ENCODE measurements at regions not wholly inside any gene's neighbourhood (a gene's known extent, or its start where the extent isn't known, plus 50 kb on each side); places are given as distances from the start of the nearest gene placed in this dataset.

DNA sequence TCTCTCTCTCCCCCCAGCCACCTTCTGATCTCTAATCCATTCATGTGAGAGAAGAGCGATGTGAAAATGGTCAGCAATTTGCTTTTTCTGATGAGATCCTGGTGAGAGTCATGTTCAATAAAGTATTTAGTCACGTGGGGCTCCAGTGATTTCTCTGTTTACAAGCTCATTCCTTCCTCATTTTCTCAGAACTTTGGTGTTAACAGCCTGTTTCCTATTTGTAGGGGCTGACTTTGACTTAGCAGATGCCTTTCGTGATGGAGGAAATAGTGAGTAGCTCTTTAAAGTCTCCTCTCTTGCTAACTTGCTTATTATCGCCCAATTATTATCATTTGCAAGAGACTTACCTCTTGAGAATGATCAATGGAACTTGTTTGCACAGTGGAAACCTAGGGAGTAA is 72.6 kb upstream of the CD99 start:
- H3K36me3 ChIP-seq (ENCODE audit: control insufficient read depth, insufficient read depth, low read length) = no peaks in the 10 kb centered on the region
- no peak overlapping the region for H3K4me3 ChIP-seq (ENCODE audit: low read depth, low read length)
- H3K27me3 ChIP-seq (ENCODE audit: control insufficient read depth, insufficient read depth, low read length) = no peaks in the 10 kb centered on the region
- TF ChIP-seq, protein P1, sequence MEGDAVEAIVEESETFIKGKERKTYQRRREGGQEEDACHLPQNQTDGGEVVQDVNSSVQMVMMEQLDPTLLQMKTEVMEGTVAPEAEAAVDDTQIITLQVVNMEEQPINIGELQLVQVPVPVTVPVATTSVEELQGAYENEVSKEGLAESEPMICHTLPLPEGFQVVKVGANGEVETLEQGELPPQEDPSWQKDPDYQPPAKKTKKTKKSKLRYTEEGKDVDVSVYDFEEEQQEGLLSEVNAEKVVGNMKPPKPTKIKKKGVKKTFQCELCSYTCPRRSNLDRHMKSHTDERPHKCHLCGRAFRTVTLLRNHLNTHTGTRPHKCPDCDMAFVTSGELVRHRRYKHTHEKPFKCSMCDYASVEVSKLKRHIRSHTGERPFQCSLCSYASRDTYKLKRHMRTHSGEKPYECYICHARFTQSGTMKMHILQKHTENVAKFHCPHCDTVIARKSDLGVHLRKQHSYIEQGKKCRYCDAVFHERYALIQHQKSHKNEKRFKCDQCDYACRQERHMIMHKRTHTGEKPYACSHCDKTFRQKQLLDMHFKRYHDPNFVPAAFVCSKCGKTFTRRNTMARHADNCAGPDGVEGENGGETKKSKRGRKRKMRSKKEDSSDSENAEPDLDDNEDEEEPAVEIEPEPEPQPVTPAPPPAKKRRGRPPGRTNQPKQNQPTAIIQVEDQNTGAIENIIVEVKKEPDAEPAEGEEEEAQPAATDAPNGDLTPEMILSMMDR (IDR thresholded peaks at IDR 0.05; ENCODE audit: insufficient read depth, low read length, poor library complexity, severe bottlenecking) = no peak
- no peak for DNase-seq (ENCODE audit: low read depth)

DNA sequence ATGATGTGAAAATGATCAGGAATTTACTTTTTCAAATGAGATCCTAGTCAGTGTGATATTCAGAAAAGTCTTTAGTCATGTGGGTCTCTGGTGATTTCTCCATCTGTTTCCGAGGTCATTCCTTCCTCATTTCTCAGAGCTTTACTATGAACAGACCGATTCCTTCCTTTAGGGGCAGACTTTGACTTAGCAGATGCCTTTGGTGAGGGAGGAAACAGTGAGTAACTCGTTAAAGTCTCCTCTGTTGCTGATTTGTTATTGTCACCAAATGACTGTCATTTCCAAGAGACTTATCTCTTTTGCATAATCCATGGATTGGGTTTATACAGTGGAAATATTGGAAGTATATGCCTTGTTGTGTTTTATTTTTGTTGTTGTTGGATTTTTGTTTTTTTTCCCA is 76.2 kb upstream of the CD99 start:
- TF ChIP-seq, protein P1 (IDR thresholded peaks at IDR 0.05; ENCODE audit: insufficient read depth, low read length, poor library complexity, severe bottlenecking) = peak; percentile 47
- DNase-seq (ENCODE audit: low read depth) = peak; percentile 32
- Histone ChIP-seq H3K36me3 (ENCODE audit: control insufficient read depth, insufficient read depth, low read length) (peaks cover 1% of the 10 kb centered on the region), H3K4me3 (ENCODE audit: low read depth, low read length) (no peak overlapping the region), H3K27me3 (ENCODE audit: control insufficient read depth, insufficient read depth, low read length) (no peaks in the 10 kb centered on the region)

GRCh38 chrX:2610246-2611170 is 80.6 kb upstream of the CD99 start:
- Histone ChIP-seq H3K27me3 (ENCODE audit: control insufficient read depth, insufficient read depth, low read length) (no peaks in the 10 kb centered on the region), H3K36me3 (ENCODE audit: control insufficient read depth, insufficient read depth, low read length) (peaks cover 1% of the 10 kb centered on the region), H3K4me3 (ENCODE audit: low read depth, low read length) (peak overlapping the region; percentile 65)
- TF ChIP-seq, protein P1 (IDR thresholded peaks at IDR 0.05; ENCODE audit: insufficient read depth, low read length, poor library complexity, severe bottlenecking) = no peak
- no peak for DNase-seq (ENCODE audit: low read depth)

DNA sequence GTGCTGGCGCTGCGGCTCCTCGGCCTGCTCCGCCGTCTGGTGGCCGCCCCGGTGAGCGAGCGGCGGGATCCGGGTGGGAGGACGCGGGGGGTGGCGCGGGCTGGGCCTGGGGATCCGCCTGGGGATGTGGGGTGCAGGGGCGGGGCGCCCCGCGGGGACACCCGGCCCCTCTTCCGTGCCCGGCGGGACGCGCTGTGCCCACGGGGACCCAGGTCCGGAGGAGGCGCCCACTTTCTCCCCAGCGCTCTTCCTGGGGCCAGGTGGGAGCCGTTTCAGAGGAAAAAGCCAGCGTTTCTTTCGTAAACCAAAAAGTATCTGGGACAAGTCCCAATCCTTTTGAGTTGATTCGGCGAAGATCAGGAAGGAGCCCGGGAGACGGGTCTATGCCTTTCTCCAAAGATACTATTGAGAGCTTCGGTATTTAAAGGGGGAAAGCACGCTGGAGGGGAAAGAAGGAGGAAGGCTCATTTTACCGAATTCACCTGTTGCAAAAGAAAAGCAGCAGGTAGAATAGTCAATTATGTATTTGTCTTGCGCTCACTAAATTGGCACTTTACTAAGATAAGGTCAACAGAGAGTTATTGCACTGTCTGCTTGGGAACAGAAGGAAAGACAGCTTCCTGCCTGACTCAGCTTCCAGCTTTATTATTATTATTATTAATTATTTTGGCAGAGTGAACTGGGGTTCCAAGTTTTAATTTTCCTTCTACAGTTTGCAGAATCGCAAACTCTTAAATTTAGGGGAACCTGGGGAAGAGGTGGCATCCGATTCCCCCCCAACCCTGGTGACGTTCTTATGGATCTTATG is 81.5 kb upstream of the CD99 start:
- TF ChIP-seq, protein P1 (IDR thresholded peaks at IDR 0.05; ENCODE audit: insufficient read depth, low read length, poor library complexity, severe bottlenecking) = no peak
- Histone ChIP-seq H3K4me3 (ENCODE audit: low read depth, low read length) (peak overlapping the region; percentile 65), H3K27me3 (ENCODE audit: control insufficient read depth, insufficient read depth, low read length) (no peaks in the 10 kb centered on the region), H3K36me3 (ENCODE audit: control insufficient read depth, insufficient read depth, low read length) (peaks cover 1% of the 10 kb centered on the region)
- DNase-seq (ENCODE audit: low read depth) = no peak

DNA sequence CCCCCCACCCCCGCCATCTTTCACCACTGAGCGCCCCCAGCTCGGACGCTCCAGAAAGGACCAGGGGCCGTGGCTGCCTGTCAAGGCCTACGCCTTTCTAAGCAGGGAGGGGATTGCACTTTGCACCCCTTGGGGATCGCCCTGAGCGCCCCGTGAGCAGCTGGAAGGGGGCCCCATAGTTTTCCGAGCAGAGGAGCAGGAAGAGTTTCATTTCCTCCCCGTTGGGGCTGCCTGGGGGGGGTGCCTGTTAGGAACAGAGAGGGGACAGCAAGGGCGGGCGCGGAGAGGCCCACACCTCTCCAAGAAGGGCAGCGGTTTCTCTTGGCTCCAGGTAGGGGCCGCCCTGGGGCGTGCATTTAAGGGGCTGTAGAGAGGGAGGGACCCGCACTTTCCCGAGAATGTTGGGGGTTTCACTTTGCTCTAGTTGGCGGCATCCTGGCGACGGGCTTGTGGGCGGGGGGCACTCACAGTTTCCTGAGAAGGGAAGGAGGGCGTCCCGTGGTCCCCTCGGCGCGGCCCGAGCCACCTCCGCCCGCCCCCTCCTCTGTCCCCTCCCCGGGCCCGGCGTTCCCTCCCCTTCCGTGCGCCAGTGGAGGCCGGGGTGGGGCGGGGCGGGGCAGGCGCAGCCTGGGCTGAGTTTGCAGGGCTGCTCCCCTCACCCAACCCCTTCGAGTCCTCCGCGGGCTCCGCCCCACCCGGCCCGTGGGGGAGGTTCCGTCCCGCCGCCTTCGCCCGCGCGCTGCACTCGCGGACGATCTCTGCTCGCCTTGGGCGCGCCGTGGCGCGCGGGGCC is 82.3 kb upstream of the CD99 start:
- Histone ChIP-seq H3K36me3 (ENCODE audit: control insufficient read depth, insufficient read depth, low read length) (peaks cover 1% of the 10 kb centered on the region), H3K27me3 (ENCODE audit: control insufficient read depth, insufficient read depth, low read length) (no peaks in the 10 kb centered on the region), H3K4me3 (ENCODE audit: low read depth, low read length) (peak overlapping the region; percentile 65)
- TF ChIP-seq, protein P1 (IDR thresholded peaks at IDR 0.05; ENCODE audit: insufficient read depth, low read length, poor library complexity, severe bottlenecking) = no peak
- peak; percentile 19 for DNase-seq (ENCODE audit: low read depth)

Data from kidney epithelial cell (primary cell).